K562 (cell line): ENCODE measurements at regions not wholly inside any gene's neighbourhood (a gene's known extent, or its start where the extent isn't known, plus 50 kb on each side); places are given as distances from the start of the nearest gene placed in this dataset.

Experiments used
- ATAC-seq: fragments of 200-7000 bp; cut with Tn5 transposase; 3 replicates; pipeline ENCODE4 v1.9.1; 2020; ENCODE audit warnings: moderate library complexity
- BruUV-seq: library from RNA; stranded (reverse); fragments of 400-500 nt; replicated peaks from 2 replicates; lab custom pipeline; 2021; lab: Mats Ljungman, UMichigan
- CTCF ChIA-PET: fragments of 300-600 bp; formaldehyde crosslinking; extraction: SDS; loops from one replicate; lab custom pipeline; 2021; ENCODE audit warnings: low intra/inter-chr PET ratio; lab: Yijun Ruan, JAX
- POLR2A ChIA-PET: fragments of 300-600, 350-650 bp; sonication (Branson Sonifier 250); formaldehyde crosslinking; extraction: SDS; loops from one replicate; lab custom pipeline; 2021; ENCODE audit warnings: antibody characterized with exemption, inconsistent platforms; lab: Yijun Ruan, JAX
- DNase-seq, 4 experiments: peaks; one replicate each; pipeline versions ENCODE4 v3.0.0 to v3.0.0-alpha.2; 2011 to 2018; ENCODE audit warnings: low spot score in 3 of 4, mixed read lengths in 3 of 4; ENCODE audit errors: extremely low read depth in 1 of 4
- FAIRE-seq: peaks from 2 replicates; lab custom pipeline; 2011; peaks lifted over from hg19 to GRCh38; lab: Jason Lieb, UNC
- H2AFZ ChIP-seq: 2 replicates; pipeline ENCODE4 v1.6.0; 2011; ENCODE audit warnings: low read depth, low read length, control low read depth, inconsistent platforms
- H3K27ac ChIP-seq: fragments of 200-600 bp; 3 replicates; pipeline ENCODE4 v1.8.0; 2011; ENCODE audit warnings: low read depth, mild to moderate bottlenecking, control low read depth, inconsistent platforms, low read length, moderate library complexity, mixed read lengths; ENCODE audit errors: extremely low read depth
- H3K27me3 ChIP-seq, 2 experiments: fragments of 300-600 bp in 1 of 2; 2 replicates in 1 of 2; 3 replicates in 1 of 2; pipeline versions ENCODE4 v1.6.0 to v1.8.0; 2011; ENCODE audit warnings: inconsistent platforms in 2 of 2, low read length in 2 of 2, mild to moderate bottlenecking in 1 of 2, mixed read lengths in 1 of 2, moderate library complexity in 1 of 2; ENCODE audit not compliant: control insufficient read depth in 2 of 2, insufficient read depth in 2 of 2
- H3K36me3 ChIP-seq: fragments of 300-600 bp; 3 replicates; pipeline ENCODE4 v1.8.0; 2011; ENCODE audit warnings: mild to moderate bottlenecking, low read length, inconsistent platforms; ENCODE audit not compliant: control insufficient read depth, insufficient read depth
- H3K4me1 ChIP-seq, 2 experiments: fragments of 200-600 bp in 1 of 2; replicated peaks in 1 of 2; 2 replicates in 1 of 2; 3 replicates in 1 of 2; pipeline versions ENCODE4 v1.5.1 to v1.8.0; 2011; ENCODE audit warnings: inconsistent platforms in 2 of 2, low read length in 2 of 2, mild to moderate bottlenecking in 1 of 2, mixed read lengths in 1 of 2, moderate library complexity in 1 of 2; ENCODE audit not compliant: control insufficient read depth in 2 of 2, insufficient read depth in 2 of 2
- H3K4me2 ChIP-seq: 2 replicates; pipeline ENCODE4 v1.6.1; 2011; ENCODE audit warnings: low read length, control low read depth, inconsistent platforms, mixed read lengths; ENCODE audit not compliant: insufficient read depth
- H3K4me3 ChIP-seq: fragments of 200-600 bp; sonication (generic), shearing (Covaris generic); 2 replicates; pipeline ENCODE4 v1.5.1; 2016; ENCODE audit warnings: control low read depth, inconsistent platforms
- H3K79me2 ChIP-seq: fragments of 200-600 bp; 3 replicates; pipeline ENCODE4 v1.8.0; 2011; ENCODE audit warnings: low read length, inconsistent platforms; ENCODE audit not compliant: control insufficient read depth, insufficient read depth
- H3K9ac ChIP-seq, 2 experiments: 2 replicates each; pipeline versions ENCODE4 v1.6.0 to v1.6.1; 2011; ENCODE audit warnings: low read depth in 2 of 2, low read length in 2 of 2, control low read depth in 1 of 2, inconsistent platforms in 1 of 2, mild to moderate bottlenecking in 1 of 2, mixed read lengths in 1 of 2; ENCODE audit not compliant: insufficient read depth in 1 of 2
- H3K9me1 ChIP-seq: one replicate; pipeline ENCODE4 v1.6.0; 2011; ENCODE audit warnings: inconsistent platforms, mild to moderate bottlenecking, low read length, moderate library complexity; ENCODE audit not compliant: control insufficient read depth, insufficient read depth
- H3K9me3 ChIP-seq: replicated peaks from 2 replicates; pipeline ENCODE4 v1.5.1; 2011; ENCODE audit warnings: low read depth, low read length, inconsistent platforms; ENCODE audit not compliant: control insufficient read depth, insufficient read depth
- H4K20me1 ChIP-seq: replicated peaks from 2 replicates; pipeline ENCODE4 v1.6.1; 2011; ENCODE audit warnings: low read length, inconsistent platforms, mixed read lengths; ENCODE audit not compliant: control insufficient read depth, insufficient read depth
- CBX2 ChIP-seq: fragments of 200-600 bp; sonication (generic); IDR thresholded peaks from one replicate; pipeline ENCODE4 v1.6.1; 2012; ENCODE audit warnings: mild to moderate bottlenecking, low read length, inconsistent platforms; ENCODE audit not compliant: insufficient read depth, poor library complexity, severe bottlenecking
- GABPB1 ChIP-seq: sonication (generic); formaldehyde crosslinking; IDR thresholded peaks from 2 replicates; pipeline ENCODE4 v1.8.0; 2022; ENCODE audit warnings: mild to moderate bottlenecking, missing genetic modification reagents
- GATA2 ChIP-seq: sonication (generic); formaldehyde crosslinking; IDR thresholded peaks from 2 replicates; pipeline ENCODE4 v1.4.0; 2020; ENCODE audit warnings: mild to moderate bottlenecking, missing genetic modification reagents
- GATAD2A ChIP-seq: fragments of 450-650 bp; IDR thresholded peaks from 2 replicates; pipeline ENCODE4 v1.6.1; 2017
- PKNOX1 ChIP-seq: fragments of 450-650 bp; IDR thresholded peaks from 2 replicates; pipeline ENCODE4 v1.6.1; 2016
- ZBTB17 ChIP-seq: fragments of 450-650 bp; formaldehyde crosslinking; IDR thresholded peaks from 2 replicates; pipeline ENCODE4 v1.4.0; 2020; ENCODE audit warnings: mild to moderate bottlenecking
- ZNF316 ChIP-seq: fragments of 450-650 bp; IDR thresholded peaks from 2 replicates; pipeline ENCODE4 v1.6.1; 2016
- ZNF830 ChIP-seq: fragments of 250-450 bp; sonication (Bioruptor Pico); IDR thresholded peaks from 2 replicates; pipeline ENCODE4 v1.5.0; 2021; ENCODE audit warnings: mild to moderate bottlenecking
- WGBS: fragments of 100-300 bp; shearing (Covaris generic); methylation state at CpG from one replicate; pipeline ENCODE4 v1.1.6; 2016; ENCODE audit warnings: low coverage, mixed read lengths; ENCODE audit not compliant: insufficient coverage; ENCODE audit errors: missing lambda C conversion rate; 5-methylcytosine and 5-hydroxymethylcytosine counted together
- in situ Hi-C: fragments of 300-500 bp; cut with MboI; formaldehyde crosslinking; loops from 4 replicates; pipeline ENCODE4 v1.15.0; 2018; ENCODE audit warnings: inconsistent platforms, mixed read lengths
- intact Hi-C: fragments of 100-400 bp; cut with micrococcal nuclease; formaldehyde crosslinking; loops from 2 replicates; pipeline ENCODE4 v1.14.2; 2022

- TF ChIP-seq GATAD2A (no peak), CBX2 (no peak), ZNF830 (CRISPR knock-in tag) (no peak), GATA2 (CRISPR knock-in tag) (no peak), PKNOX1 (no peak), ZBTB17 (CRISPR knock-in tag) (no peak), GABPB1 (CRISPR knock-in tag) (no peak), ZNF316 (peak; percentile 16; the same call in 1 of the 2 replicates)
- Histone ChIP-seq H3K4me3 (no peak overlapping the region), H3K27me3 (no peaks in the 10 kb centered on the region), H4K20me1 (no peaks in the 10 kb centered on the region), H3K79me2 (no peaks in the 10 kb centered on the region), H3K4me2 (no peak overlapping the region), H3K4me1 (no peaks in the 10 kb centered on the region), H3K36me3 (no peaks in the 10 kb centered on the region), H3K27ac (no peak overlapping the region), H3K9me3 (no peaks in the 10 kb centered on the region; the same call in 1 of the 2 replicates), H3K9me1 (no peaks in the 10 kb centered on the region), H2AFZ (no peak overlapping the region), H3K9ac (no peak overlapping the region)
- FAIRE-seq (no peak), DNase-seq (no peak), ATAC-seq (no peak)
- intact Hi-C loops (no loop called here), in situ Hi-C loops (no loop called here)
- POLR2A ChIA-PET, result no interaction called here
- BruUV-seq, result no TSS peak
- 7% methylated on average over 3 of the region's 3 CpGs for WGBS
- CTCF ChIA-PET, result no interaction called here
Measured at GRCh38 chr3:177764933-177765332, 567.7 kb upstream of the TBL1XR1 start.
